ENCODE measurements at regions not wholly inside any gene's neighbourhood (a gene's known extent, or its start where the extent isn't known, plus 50 kb on each side); places are given as distances from the start of the nearest gene placed in this dataset.

DNA sequence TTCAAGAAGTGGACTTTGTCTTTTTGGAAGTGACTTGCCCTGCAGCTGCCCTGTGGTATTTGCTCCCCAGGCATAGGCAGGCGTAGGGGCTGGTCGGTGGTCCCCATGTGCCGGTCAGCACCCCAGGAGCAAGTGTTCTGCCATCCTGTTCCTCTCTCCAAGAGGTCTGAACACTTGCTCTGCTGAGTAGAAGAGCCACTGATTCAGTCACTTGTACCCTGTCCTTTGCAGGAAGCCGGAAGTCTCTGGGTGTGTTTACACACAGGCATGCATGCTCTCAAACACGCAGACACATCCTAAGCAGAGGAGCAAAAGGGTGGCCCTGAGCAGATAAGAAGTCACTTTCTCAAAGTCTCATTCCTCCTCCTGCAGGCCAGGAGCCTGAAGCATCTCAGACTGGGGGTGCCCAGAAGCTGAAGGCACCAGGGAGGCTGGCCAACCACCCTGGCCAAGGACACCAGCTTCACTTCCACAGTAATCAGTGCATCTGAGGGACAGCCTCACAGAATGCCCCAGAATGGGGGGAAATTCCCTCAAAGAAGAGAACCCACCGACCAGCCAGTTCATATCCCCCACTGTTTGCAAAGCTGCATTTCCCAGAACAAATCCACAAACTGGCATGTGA lies 88.7 kb upstream of the POMGNT2 start:
- ChIA-PET CTCF (interaction anchor here (0.8 to 1.4 kb wide), 2 partner anchors 29 to 32 kb away, joined by 3 to 4 read pairs; no protein-coding TSS in a partner anchor), POLR2A (no interaction called here)
- H3K9ac ChIP-seq (replicated peaks; ENCODE audit: extremely low read depth, insufficient read depth, low read length) = no peak overlapping the region
- H3K9me3 ChIP-seq (replicated peaks; ENCODE audit: control insufficient read depth, insufficient read depth, low read length) = no peaks in the 10 kb centered on the region
- no peak overlapping the region for H3K4me3 ChIP-seq (replicated peaks in 1 of 3; ENCODE audit: insufficient read depth in 1 of 3, low read depth in 1 of 3, low read length in 3 of 3)
- no peaks in the 10 kb centered on the region for H3K27me3 ChIP-seq (ENCODE audit: control insufficient read depth in 2 of 2, insufficient read depth in 2 of 2, low read length in 2 of 2)
- dilution Hi-C loops (cut with MboI; ENCODE audit: extremely low pct_ligation_motif_present, low sequenced_read_pairs) (loop anchor here (25.0 kb wide), 1 partner anchor 193 kb away; no protein-coding TSS in a partner anchor), intact Hi-C loops (cut with micrococcal nuclease) (no loop called here)
- H2AFZ ChIP-seq (ENCODE audit: low read depth, low read length) = no peak overlapping the region
- no TSS peak for BruUV-seq (replicated peaks)
- peaks cover 64% of the 10 kb centered on the region for H3K4me1 ChIP-seq (ENCODE audit: control insufficient read depth, extremely low read depth, insufficient read depth, low read length)
- H3K27ac ChIP-seq (ENCODE audit: insufficient read depth, low read depth, low read length) = peak overlapping the region; percentile 10
- FAIRE-seq = peak; percentile 33
- H3K36me3 ChIP-seq (ENCODE audit: control insufficient read depth in 2 of 2, extremely low read depth in 1 of 2, insufficient read depth in 2 of 2, low read length in 2 of 2) = no peaks in the 10 kb centered on the region
- H3K79me2 ChIP-seq (ENCODE audit: control insufficient read depth, insufficient read depth, low read length) = no peaks in the 10 kb centered on the region
- TF ChIP-seq GATA2 (IDR thresholded peaks at IDR 0.05; ENCODE audit: insufficient read depth, insufficient read length, low read depth, low read length) (no peak), MYC (IDR thresholded peaks at IDR 0.05; ENCODE audit: low read depth, low read length) (no peak), POLR2AphosphoS5 (IDR thresholded peaks at IDR 0.05; ENCODE audit: insufficient read depth, low read depth, low read length) (no peak), JUN (IDR thresholded peaks at IDR 0.05; ENCODE audit: borderline replicate concordance, insufficient read depth, insufficient read length, low read depth) (no peak), FOS (IDR thresholded peaks at IDR 0.05; ENCODE audit: borderline replicate concordance, insufficient read depth, low read length) (no peak), POLR2A (IDR thresholded peaks at IDR 0.05; ENCODE audit: low read depth, low read length) (no peak), EZH2 (IDR thresholded peaks at IDR 0.05; ENCODE audit: borderline replicate concordance, low read depth, low read length, severe bottlenecking) (no peak)
- TF ChIP-seq, protein P1, sequence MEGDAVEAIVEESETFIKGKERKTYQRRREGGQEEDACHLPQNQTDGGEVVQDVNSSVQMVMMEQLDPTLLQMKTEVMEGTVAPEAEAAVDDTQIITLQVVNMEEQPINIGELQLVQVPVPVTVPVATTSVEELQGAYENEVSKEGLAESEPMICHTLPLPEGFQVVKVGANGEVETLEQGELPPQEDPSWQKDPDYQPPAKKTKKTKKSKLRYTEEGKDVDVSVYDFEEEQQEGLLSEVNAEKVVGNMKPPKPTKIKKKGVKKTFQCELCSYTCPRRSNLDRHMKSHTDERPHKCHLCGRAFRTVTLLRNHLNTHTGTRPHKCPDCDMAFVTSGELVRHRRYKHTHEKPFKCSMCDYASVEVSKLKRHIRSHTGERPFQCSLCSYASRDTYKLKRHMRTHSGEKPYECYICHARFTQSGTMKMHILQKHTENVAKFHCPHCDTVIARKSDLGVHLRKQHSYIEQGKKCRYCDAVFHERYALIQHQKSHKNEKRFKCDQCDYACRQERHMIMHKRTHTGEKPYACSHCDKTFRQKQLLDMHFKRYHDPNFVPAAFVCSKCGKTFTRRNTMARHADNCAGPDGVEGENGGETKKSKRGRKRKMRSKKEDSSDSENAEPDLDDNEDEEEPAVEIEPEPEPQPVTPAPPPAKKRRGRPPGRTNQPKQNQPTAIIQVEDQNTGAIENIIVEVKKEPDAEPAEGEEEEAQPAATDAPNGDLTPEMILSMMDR (IDR thresholded peaks at IDR 0.05; ENCODE audit: extremely low read depth in 1 of 2, insufficient read depth in 1 of 2, low read depth in 1 of 2, low read length in 2 of 2) = no peak
- TF ChIP-seq, protein P2, sequence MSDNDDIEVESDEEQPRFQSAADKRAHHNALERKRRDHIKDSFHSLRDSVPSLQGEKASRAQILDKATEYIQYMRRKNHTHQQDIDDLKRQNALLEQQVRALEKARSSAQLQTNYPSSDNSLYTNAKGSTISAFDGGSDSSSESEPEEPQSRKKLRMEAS (IDR thresholded peaks at IDR 0.05; ENCODE audit: insufficient read depth, insufficient read length) = no peak
- no peak overlapping the region for H3K4me2 ChIP-seq (ENCODE audit: insufficient read depth, low read length)
- no peaks in the 10 kb centered on the region for H3K9me1 ChIP-seq (replicated peaks; ENCODE audit: control insufficient read depth, extremely low read depth, insufficient read depth, low read length)
- no peaks in the 10 kb centered on the region for H4K20me1 ChIP-seq (replicated peaks; ENCODE audit: control insufficient read depth, extremely low read depth, insufficient read depth, low read length)
- DNase-seq (ENCODE audit: low read depth, low spot score) = no peak
